A549 (cell line): ENCODE measurements at regions not wholly inside any gene's neighbourhood (a gene's known extent, or its start where the extent isn't known, plus 50 kb on each side); places are given as distances from the start of the nearest gene placed in this dataset.

Source experiments
- BCL3 ChIP-seq: fragments of >200 bp; sonication (Bioruptor Twin); formaldehyde crosslinking; IDR thresholded peaks from 3 replicates; pipeline ENCODE4 v1.6.1; 2016
- CEBPB ChIP-seq, 2 experiments: fragments of >200 bp in 1 of 2; sonication (Bioruptor Twin) in 1 of 2; formaldehyde crosslinking in 1 of 2; IDR thresholded peaks; 2 replicates each; pipeline ENCODE4 v1.6.1; 2012 to 2016
- CHD2 ChIP-seq: fragments of 150-350 bp; IDR thresholded peaks from 2 replicates; pipeline ENCODE4 v1.6.1; 2014; ENCODE audit warnings: low read length; ENCODE audit not compliant: partially characterized antibody
- CTCF ChIP-seq: fragments of >200 bp; sonication (Bioruptor Twin); formaldehyde crosslinking; IDR thresholded peaks from 3 replicates; pipeline ENCODE4 v1.5.1; 2016
- E2F6 ChIP-seq: IDR thresholded peaks from 2 replicates; pipeline ENCODE4 v1.6.1; 2012; ENCODE audit warnings: low read depth, borderline replicate concordance
- ESRRA ChIP-seq: fragments of 150-350 bp; IDR thresholded peaks from 2 replicates; pipeline ENCODE4 v1.6.1; 2014; ENCODE audit warnings: mild to moderate bottlenecking, low read length, borderline replicate concordance
- FOSB ChIP-seq: fragments of 250-450 bp; sonication (Bioruptor Pico); IDR thresholded peaks from 2 replicates; pipeline ENCODE4 v1.5.0; 2020; ENCODE audit warnings: mild to moderate bottlenecking, moderate library complexity
- FOSL2 ChIP-seq, 2 experiments: fragments of 450-650 bp in 1 of 2; fragments of >200 bp in 1 of 2; sonication (Bioruptor Twin) in 1 of 2; formaldehyde crosslinking; IDR thresholded peaks; 2 replicates each; pipeline versions ENCODE4 v1.5.0 to v1.6.1; 2016 to 2020; ENCODE audit warnings: mild to moderate bottlenecking in 1 of 2, moderate library complexity in 1 of 2
- GATA3 ChIP-seq: IDR thresholded peaks from 2 replicates; pipeline ENCODE4 v1.6.1; 2012; ENCODE audit warnings: borderline replicate concordance
- HES2 ChIP-seq: fragments of >200 bp; sonication (Bioruptor Twin); formaldehyde crosslinking; IDR thresholded peaks from 2 replicates; pipeline ENCODE4 v1.6.1; 2016
- HEYL ChIP-seq: fragments of 250-450 bp; sonication (Bioruptor Pico); IDR thresholded peaks from 2 replicates; pipeline ENCODE4 v1.8.0; 2021; ENCODE audit warnings: mild to moderate bottlenecking, moderate library complexity
- HMGXB4 ChIP-seq: fragments of 250-450 bp; sonication (Bioruptor Pico); IDR thresholded peaks from 2 replicates; pipeline ENCODE4 v1.5.0; 2021; ENCODE audit warnings: mild to moderate bottlenecking, moderate library complexity, borderline replicate concordance
- HOXB13 ChIP-seq: fragments of 250-450 bp; sonication (Bioruptor Pico); IDR thresholded peaks from 2 replicates; pipeline ENCODE4 v1.5.0; 2020; ENCODE audit warnings: low read depth, mild to moderate bottlenecking, moderate library complexity
- HOXB5 ChIP-seq: fragments of 250-450 bp; sonication (Bioruptor Pico); IDR thresholded peaks from 2 replicates; pipeline ENCODE4 v1.5.0; 2020; ENCODE audit warnings: mild to moderate bottlenecking, moderate library complexity
- MAX ChIP-seq: IDR thresholded peaks from 2 replicates; pipeline ENCODE4 v1.6.1; 2012
- MAZ ChIP-seq: fragments of 150-350 bp; IDR thresholded peaks from 2 replicates; pipeline ENCODE4 v1.6.1; 2014; ENCODE audit warnings: antibody characterized with exemption, low read depth, low read length, borderline replicate concordance
- MYC ChIP-seq: IDR thresholded peaks from 2 replicates; pipeline ENCODE4 v1.6.1; 2012; ENCODE audit warnings: mild to moderate bottlenecking, inconsistent platforms, low read length, improper control_type of control experiment, borderline replicate concordance
- NR3C1 ChIP-seq: fragments of >200 bp; sonication (Bioruptor Twin); formaldehyde crosslinking; IDR thresholded peaks from 3 replicates; pipeline ENCODE4 v1.6.1; 2017
- PBX3 ChIP-seq: IDR thresholded peaks from 2 replicates; pipeline ENCODE4 v1.6.1; 2012
- POLR2A ChIP-seq: IDR thresholded peaks from 2 replicates; pipeline ENCODE4 v1.6.1; 2012; ENCODE audit warnings: mild to moderate bottlenecking, low read length
- POLR2AphosphoS2 ChIP-seq: conservative IDR thresholded peaks from 2 replicates; pipeline ENCODE4 v1.6.1; 2012; ENCODE audit warnings: low read length, improper control_type of control experiment, inconsistent platforms
- RAD21 ChIP-seq, 2 experiments: fragments of >200 bp in 1 of 2; sonication (Bioruptor Twin) in 1 of 2; formaldehyde crosslinking in 1 of 2; IDR thresholded peaks in 1 of 2; conservative IDR thresholded peaks in 1 of 2; 2 replicates in 1 of 2; 3 replicates in 1 of 2; pipeline ENCODE4 v1.6.1; 2012 to 2018; ENCODE audit warnings: inconsistent platforms in 1 of 2
- REST ChIP-seq: fragments of 200-600 bp; sonication (generic); IDR thresholded peaks from 2 replicates; pipeline ENCODE4 v1.6.1; 2016; ENCODE audit warnings: antibody characterized with exemption, mild to moderate bottlenecking, moderate library complexity
- RFX5 ChIP-seq: fragments of 450-650 bp; IDR thresholded peaks from 2 replicates; pipeline ENCODE4 v1.7.1; 2014; ENCODE audit warnings: antibody characterized with exemption, mild to moderate bottlenecking, moderate library complexity
- RNF2 ChIP-seq: fragments of 200-600 bp; sonication (generic); IDR thresholded peaks from 2 replicates; pipeline ENCODE4 v1.6.1; 2016; ENCODE audit warnings: low read depth, mild to moderate bottlenecking, antibody characterized with exemption, moderate library complexity, borderline replicate concordance
- SMC3 ChIP-seq: fragments of >200 bp; sonication (Bioruptor Twin); formaldehyde crosslinking; IDR thresholded peaks from 3 replicates; pipeline ENCODE4 v1.6.1; 2018; ENCODE audit warnings: inconsistent platforms
- TFCP2L1 ChIP-seq: fragments of 250-450 bp; sonication (Bioruptor Pico); IDR thresholded peaks from 2 replicates; pipeline ENCODE4 v1.5.0; 2021; ENCODE audit warnings: mild to moderate bottlenecking
- TP53 ChIP-seq: fragments of 250-450 bp; sonication (Bioruptor Pico); IDR thresholded peaks from 2 replicates; pipeline ENCODE4 v1.5.0; 2021; ENCODE audit warnings: mild to moderate bottlenecking, moderate library complexity
- USF2 ChIP-seq: fragments of 450-650 bp; IDR thresholded peaks from 2 replicates; pipeline ENCODE4 v1.6.1; 2014; ENCODE audit warnings: antibody characterized with exemption
- ZNF302 ChIP-seq: fragments of 250-450 bp; sonication (Bioruptor Pico); IDR thresholded peaks from 2 replicates; pipeline ENCODE4 v1.9.0; 2021; ENCODE audit warnings: inconsistent platforms, mild to moderate bottlenecking, moderate library complexity
- ZSCAN20 ChIP-seq: fragments of 250-450 bp; sonication (Bioruptor Pico); IDR thresholded peaks from 2 replicates; pipeline ENCODE4 v1.8.0; 2022; ENCODE audit warnings: mild to moderate bottlenecking, moderate library complexity

GRCh38 chr2:19538411-19538963 lies 180.1 kb upstream of the OSR1 start (continued):
- TF ChIP-seq ESRRA (no peak), NR3C1 (no peak), CHD2 (no peak), CEBPB (IDR thresholded peaks at IDR 0.05) (peak in 1 of 2 experiments; percentile 86), BCL3 (peak; percentile 99), RFX5 (no peak), SMC3 (0 out of 3 replicates have a peak, but pooled peaks have one; percentile 5), HMGXB4 (no peak), MAZ (no peak), E2F6 (no peak), REST (no peak), PBX3 (peak; percentile 75; the same call in 1 of the 2 replicates), HOXB5 (CRISPR knock-in tag) (no peak), POLR2A (no peak), FOSB (CRISPR knock-in tag) (no peak), HES2 (0 out of 2 replicates have a peak, but pooled peaks have one; percentile 34), FOSL2 (IDR thresholded peaks at IDR 0.05) (peak; percentile 97), FOSL2 (CRISPR knock-in tag; IDR thresholded peaks at IDR 0.05) (peak; percentile 95), GATA3 (peak; percentile 88), RNF2 (no peak), CTCF (no peak), HOXB13 (no peak), POLR2AphosphoS2 (no peak), RAD21 (conservative IDR thresholded peaks at IDR 0.05 in 1 of 2, IDR thresholded peaks at IDR 0.05 in 1 of 2) (peak; percentile 23 to 57; a peak in 4 of 5 replicates), MAX (peak; percentile 83), TP53 (CRISPR knock-in tag) (no peak), USF2 (no peak), TFCP2L1 (CRISPR knock-in tag) (no peak), MYC (no peak), ZNF302 (no peak), HEYL (no peak), ZSCAN20 (CRISPR knock-in tag) (no peak)
